ENCODE measurements at regions not wholly inside any gene's neighbourhood (a gene's known extent, or its start where the extent isn't known, plus 50 kb on each side); places are given as distances from the start of the nearest gene placed in this dataset.

- ATAC-seq (no peak), DNase-seq (no peak)
- H3K4me1 ChIP-seq = no peaks in the 10 kb centered on the region
- H3K27me3 ChIP-seq = no peaks in the 10 kb centered on the region
- H3K9me3 ChIP-seq = no peaks in the 10 kb centered on the region
- TF ChIP-seq CTCF (IDR thresholded peaks at IDR 0.05 in 4 of 5, conservative IDR thresholded peaks at IDR 0.05 in 1 of 5) = no peak
- TF ChIP-seq POLR2A (IDR thresholded peaks at IDR 0.05) = no peak
- intact Hi-C loops (cut with DNase I; ENCODE audit: low total_unique reads) = no loop called here
- no peaks in the 10 kb centered on the region for H3K36me3 ChIP-seq
- in situ Hi-C loops (cut with MboI; ENCODE audit: low sequenced_read_pairs in 4 of 4) = no loop called here
- no peak overlapping the region for H3K27ac ChIP-seq
- no peak overlapping the region for H3K4me3 ChIP-seq
Observed at GRCh38 chr4:31160146-31160545, 440.0 kb downstream of the PCDH7 start.

- no peaks in the 10 kb centered on the region for H3K4me1 ChIP-seq
- no peaks in the 10 kb centered on the region for H3K36me3 ChIP-seq
- H3K27ac ChIP-seq = no peak overlapping the region
- no peak for DNase-seq
- no peak for ATAC-seq
- intact Hi-C loops (cut with DNase I; ENCODE audit: low total_unique reads) = no loop called here
- in situ Hi-C loops (cut with MboI; ENCODE audit: low sequenced_read_pairs in 4 of 4) = no loop called here
- TF ChIP-seq CTCF (IDR thresholded peaks at IDR 0.05 in 4 of 5, conservative IDR thresholded peaks at IDR 0.05 in 1 of 5) = no peak
- TF ChIP-seq POLR2A (IDR thresholded peaks at IDR 0.05) = no peak
- no peaks in the 10 kb centered on the region for H3K9me3 ChIP-seq
- no peaks in the 10 kb centered on the region for H3K27me3 ChIP-seq
- no peak overlapping the region for H3K4me3 ChIP-seq
Observed at GRCh38 chr4:31169846-31170245, 449.7 kb downstream of the PCDH7 start.

GRCh38 chr4:31171362-31171761, 451.2 kb downstream of the PCDH7 start:
- ATAC-seq (no peak), DNase-seq (no peak)
- H3K4me3 ChIP-seq = no peak overlapping the region
- no peaks in the 10 kb centered on the region for H3K4me1 ChIP-seq
- H3K27me3 ChIP-seq = no peaks in the 10 kb centered on the region
- no peaks in the 10 kb centered on the region for H3K9me3 ChIP-seq
- H3K36me3 ChIP-seq = no peaks in the 10 kb centered on the region
- intact Hi-C loops (cut with DNase I; ENCODE audit: low total_unique reads) = no loop called here
- TF ChIP-seq CTCF (IDR thresholded peaks at IDR 0.05 in 4 of 5, conservative IDR thresholded peaks at IDR 0.05 in 1 of 5) (no peak), POLR2A (IDR thresholded peaks at IDR 0.05) (no peak)
- in situ Hi-C loops (cut with MboI; ENCODE audit: low sequenced_read_pairs in 4 of 4) = no loop called here
- no peak overlapping the region for H3K27ac ChIP-seq

- Histone ChIP-seq H3K36me3 (no peaks in the 10 kb centered on the region), H3K27ac (no peak overlapping the region), H3K27me3 (no peaks in the 10 kb centered on the region), H3K4me3 (no peak overlapping the region), H3K9me3 (no peaks in the 10 kb centered on the region), H3K4me1 (no peaks in the 10 kb centered on the region)
- in situ Hi-C loops (cut with MboI; ENCODE audit: low sequenced_read_pairs in 4 of 4) (no loop called here), intact Hi-C loops (cut with DNase I; ENCODE audit: low total_unique reads) (no loop called here)
- no peak for ATAC-seq
- TF ChIP-seq POLR2A (IDR thresholded peaks at IDR 0.05) (no peak), CTCF (IDR thresholded peaks at IDR 0.05 in 4 of 5, conservative IDR thresholded peaks at IDR 0.05 in 1 of 5) (no peak)
- DNase-seq = no peak
Observed at GRCh38 chr4:31175242-31175910, 455.2 kb downstream of the PCDH7 start.

GRCh38 chr4:31183256-31183655, 463.1 kb downstream of the PCDH7 start:
- H3K4me3 ChIP-seq = no peak overlapping the region
- no peak overlapping the region for H3K27ac ChIP-seq
- H3K27me3 ChIP-seq = no peaks in the 10 kb centered on the region
- in situ Hi-C loops (cut with MboI; ENCODE audit: low sequenced_read_pairs in 4 of 4) = no loop called here
- DNase-seq (no peak), ATAC-seq (no peak)
- no peaks in the 10 kb centered on the region for H3K36me3 ChIP-seq
- TF ChIP-seq CTCF (IDR thresholded peaks at IDR 0.05 in 4 of 5, conservative IDR thresholded peaks at IDR 0.05 in 1 of 5) (no peak), POLR2A (IDR thresholded peaks at IDR 0.05) (no peak)
- intact Hi-C loops (cut with DNase I; ENCODE audit: low total_unique reads) = no loop called here
- H3K4me1 ChIP-seq = no peaks in the 10 kb centered on the region
- H3K9me3 ChIP-seq = no peaks in the 10 kb centered on the region
